Osteoblast (primary cell): ENCODE measurements at regions not wholly inside any gene's neighbourhood (a gene's known extent, or its start where the extent isn't known, plus 50 kb on each side); places are given as distances from the start of the nearest gene placed in this dataset.
A peak's percentile ranks its signal among the peaks of the same experiment; 100 is the strongest.

Source experiments
- DNase-seq: peaks from one replicate; pipeline ENCODE4 v3.0.0; 2011; ENCODE audit warnings: low spot score, mixed read lengths; ENCODE audit not compliant: insufficient read length; ENCODE audit errors: missing footprints
- H2AFZ ChIP-seq: 2 replicates; pipeline ENCODE4 v1.6.0; 2011; ENCODE audit warnings: mild to moderate bottlenecking, low read length
- H3K27ac ChIP-seq: 2 replicates; pipeline ENCODE4 v1.5.1; 2011; ENCODE audit warnings: mild to moderate bottlenecking, low read depth, low read length, moderate library complexity
- H3K27me3 ChIP-seq: 2 replicates; pipeline ENCODE4 v1.6.0; 2012; ENCODE audit warnings: mild to moderate bottlenecking, control low read depth, inconsistent platforms, low read length, moderate library complexity; ENCODE audit not compliant: insufficient read depth
- H3K36me3 ChIP-seq: 2 replicates; pipeline ENCODE4 v1.5.1; 2011; ENCODE audit warnings: mild to moderate bottlenecking, low read length, control low read depth, moderate library complexity; ENCODE audit not compliant: insufficient read depth
- H3K4me1 ChIP-seq: 2 replicates; pipeline ENCODE4 v1.5.1; 2011; ENCODE audit warnings: mild to moderate bottlenecking, low read length, control low read depth, moderate library complexity; ENCODE audit not compliant: insufficient read depth
- H3K4me2 ChIP-seq: 2 replicates; pipeline ENCODE4 v1.6.0; 2011; ENCODE audit warnings: mild to moderate bottlenecking, low read length; ENCODE audit not compliant: insufficient read depth
- H3K4me3 ChIP-seq: fragments of 200-600 bp; sonication (generic); 3 replicates; pipeline ENCODE4 v1.5.1; 2012; ENCODE audit warnings: mild to moderate bottlenecking, low read length, inconsistent platforms; ENCODE audit not compliant: insufficient read depth
- H3K79me2 ChIP-seq: 2 replicates; pipeline ENCODE4 v1.6.0; 2012; ENCODE audit warnings: mild to moderate bottlenecking, low read length, control low read depth, inconsistent platforms; ENCODE audit not compliant: insufficient read depth
- H3K9me3 ChIP-seq: 2 replicates; pipeline ENCODE4 v1.5.1; 2011; ENCODE audit warnings: low read depth, low read length, control low read depth
- H4K20me1 ChIP-seq: 2 replicates; pipeline ENCODE4 v1.6.0; 2012; ENCODE audit warnings: mild to moderate bottlenecking, low read length, control low read depth; ENCODE audit not compliant: insufficient read depth
- CTCF ChIP-seq: IDR thresholded peaks from 2 replicates; pipeline ENCODE4 v1.5.1; 2011; ENCODE audit warnings: mild to moderate bottlenecking, low read depth, low read length, moderate library complexity; ENCODE audit errors: extremely low read depth

GRCh38 chr1:36638268-36638667 is 155.6 kb upstream of the CSF3R start:
- DNase-seq = peak; percentile 83
- H3K27me3 ChIP-seq = no peaks in the 10 kb centered on the region
- no peaks in the 10 kb centered on the region for H3K79me2 ChIP-seq
- H4K20me1 ChIP-seq = no peaks in the 10 kb centered on the region
- no peaks in the 10 kb centered on the region for H3K9me3 ChIP-seq
- no peak overlapping the region for H3K4me2 ChIP-seq
- no peaks in the 10 kb centered on the region for H3K36me3 ChIP-seq
- no peak for TF ChIP-seq CTCF
- H2AFZ ChIP-seq = no peak overlapping the region
- no peak overlapping the region for H3K4me3 ChIP-seq
- no peak overlapping the region for H3K27ac ChIP-seq
- H3K4me1 ChIP-seq = no peaks in the 10 kb centered on the region

- Histone ChIP-seq H3K9me3 (no peaks in the 10 kb centered on the region), H3K4me3 (no peak overlapping the region), H4K20me1 (no peaks in the 10 kb centered on the region), H2AFZ (no peak overlapping the region), H3K36me3 (no peaks in the 10 kb centered on the region), H3K79me2 (no peaks in the 10 kb centered on the region), H3K4me1 (no peaks in the 10 kb centered on the region), H3K27ac (no peak overlapping the region), H3K4me2 (no peak overlapping the region), H3K27me3 (no peaks in the 10 kb centered on the region)
- DNase-seq = no peak
- no peak for TF ChIP-seq CTCF
These were observed 153.5 kb upstream of the CSF3R start for GRCh38 chr1:36636206-36636605.

GRCh38 chr1:36635284-36635683 is 152.6 kb upstream of the CSF3R start:
- Histone ChIP-seq H3K9me3 (no peaks in the 10 kb centered on the region), H3K27ac (no peak overlapping the region), H3K4me1 (no peaks in the 10 kb centered on the region), H3K4me3 (no peak overlapping the region), H3K36me3 (no peaks in the 10 kb centered on the region), H3K79me2 (no peaks in the 10 kb centered on the region), H4K20me1 (no peaks in the 10 kb centered on the region), H3K4me2 (no peak overlapping the region), H3K27me3 (peaks cover under 1% of the 10 kb centered on the region), H2AFZ (no peak overlapping the region)
- DNase-seq = peak; percentile 29
- no peak for TF ChIP-seq CTCF

GRCh38 chr1:36628804-36629203 is 146.1 kb upstream of the CSF3R start:
- Histone ChIP-seq H4K20me1 (no peaks in the 10 kb centered on the region), H3K9me3 (no peaks in the 10 kb centered on the region), H3K4me2 (no peak overlapping the region), H3K27me3 (peaks cover 2% of the 10 kb centered on the region), H3K79me2 (no peaks in the 10 kb centered on the region), H3K4me3 (no peak overlapping the region), H3K27ac (no peak overlapping the region), H3K4me1 (no peaks in the 10 kb centered on the region), H3K36me3 (no peaks in the 10 kb centered on the region), H2AFZ (no peak overlapping the region)
- TF ChIP-seq CTCF = no peak
- DNase-seq = peak; percentile 13
